MCF 10A (cell line): ENCODE measurements at regions not wholly inside any gene's neighbourhood (a gene's known extent, or its start where the extent isn't known, plus 50 kb on each side); places are given as distances from the start of the nearest gene placed in this dataset.

Source experiments
- BruUV-seq: library from RNA; stranded (reverse); fragments of 400-500 nt; replicated peaks from 2 replicates; lab custom pipeline; 2021; lab: Mats Ljungman, UMichigan
- CTCF ChIA-PET: fragments of 300-600 bp; sonication (Branson Sonifier 250); formaldehyde crosslinking; extraction: SDS; loops from one replicate; lab custom pipeline; 2021; ENCODE audit warnings: antibody characterized with exemption, inconsistent platforms; lab: Yijun Ruan, JAX
- POLR2A ChIA-PET: fragments of 300-600, 350-650 bp; sonication (Branson Sonifier 250); formaldehyde crosslinking; extraction: SDS; loops from one replicate; lab custom pipeline; 2020; ENCODE audit warnings: antibody characterized with exemption, inconsistent platforms; lab: Yijun Ruan, JAX
- DNase-seq: peaks from one replicate; pipeline ENCODE4 v3.0.0-alpha.2; 2018; ENCODE audit not compliant: unreplicated experiment
- H3K27ac Mint-ChIP-seq: one replicate; pipeline ENCODE4 v1.8.0; 2022; ENCODE audit warnings: mild to moderate bottlenecking, low read depth, mixed read lengths; ENCODE audit not compliant: unreplicated experiment
- H3K27me3 Mint-ChIP-seq: one replicate; pipeline ENCODE4 v1.8.0; 2022; ENCODE audit warnings: mixed read lengths; ENCODE audit not compliant: insufficient read depth, unreplicated experiment
- H3K36me3 Mint-ChIP-seq: one replicate; pipeline ENCODE4 v1.8.0; 2022; ENCODE audit warnings: mild to moderate bottlenecking, moderate library complexity, mixed read lengths; ENCODE audit not compliant: insufficient read depth, unreplicated experiment
- H3K4me1 Mint-ChIP-seq: one replicate; pipeline ENCODE4 v1.8.0; 2022; ENCODE audit warnings: mixed read lengths; ENCODE audit not compliant: insufficient read depth, unreplicated experiment
- H3K4me3 Mint-ChIP-seq: one replicate; pipeline ENCODE4 v1.8.0; 2022; ENCODE audit warnings: mild to moderate bottlenecking, moderate library complexity, mixed read lengths; ENCODE audit not compliant: unreplicated experiment
- H3K9me3 Mint-ChIP-seq: one replicate; pipeline ENCODE4 v1.8.0; 2022; ENCODE audit warnings: mixed read lengths; ENCODE audit not compliant: unreplicated experiment
- CTCF ChIP-seq: fragments of 200-600 bp; IDR thresholded peaks from one replicate; pipeline ENCODE4 v1.8.0; 2022; ENCODE audit warnings: antibody characterized with exemption, mild to moderate bottlenecking; ENCODE audit not compliant: unreplicated experiment
- intact Hi-C: fragments of 100-400 bp; cut with micrococcal nuclease; formaldehyde crosslinking; loops from 2 replicates; pipeline ENCODE4 v1.14.1; 2022

GRCh38 chr18:25842665-25843064 is 247.7 kb downstream of the SS18 start:
- TF ChIP-seq CTCF: no peak
- no peaks in the 10 kb centered on the region for H3K36me3 Mint-ChIP-seq
- no peak overlapping the region for H3K4me3 Mint-ChIP-seq

GRCh38 chr18:25834061-25834460 is 256.4 kb downstream of the SS18 start:
- no peak overlapping the region for H3K4me3 Mint-ChIP-seq
- TF ChIP-seq CTCF: no peak
- CTCF ChIA-PET: interaction anchor here (0.6 kb wide), 1 partner anchor 63 kb away, joined by 4 read pairs; no protein-coding TSS in a partner anchor
- H3K36me3 Mint-ChIP-seq: no peaks in the 10 kb centered on the region
- BruUV-seq: no TSS peak
- POLR2A ChIA-PET: no interaction called here
- H3K4me1 Mint-ChIP-seq: peaks cover 7% of the 10 kb centered on the region
- H3K27me3 Mint-ChIP-seq: peaks cover 6% of the 10 kb centered on the region
- H3K9me3 Mint-ChIP-seq: no peaks in the 10 kb centered on the region
- intact Hi-C loops: no loop called here
- no peak for DNase-seq
- no peak overlapping the region for H3K27ac Mint-ChIP-seq

More at GRCh38 chr18:25842665-25843064, 247.7 kb downstream of the SS18 start:
- BruUV-seq: no TSS peak
- ChIA-PET POLR2A (no interaction called here), CTCF (no interaction called here)
- Mint-ChIP-seq H3K27me3 (peaks cover 16% of the 10 kb centered on the region), H3K27ac (no peak overlapping the region), H3K9me3 (no peaks in the 10 kb centered on the region), H3K4me1 (no peaks in the 10 kb centered on the region)
- DNase-seq: no peak
- intact Hi-C loops: no loop called here

GRCh38 chr18:25832001-25832604 is 258.3 kb downstream of the SS18 start:
- H3K36me3 Mint-ChIP-seq: no peaks in the 10 kb centered on the region

GRCh38 chr18:25831301-25831701 is 259.1 kb downstream of the SS18 start:
- no peak overlapping the region for H3K4me3 Mint-ChIP-seq
- ChIA-PET POLR2A (no interaction called here), CTCF (interaction anchor here (0.6 to 1.6 kb wide), 3 partner anchors 12 to 34 kb away, joined by 3 read pairs; no protein-coding TSS in a partner anchor)
- H3K36me3 Mint-ChIP-seq: no peaks in the 10 kb centered on the region
- intact Hi-C loops: no loop called here
- H3K4me1 Mint-ChIP-seq: peaks cover 13% of the 10 kb centered on the region
- H3K9me3 Mint-ChIP-seq: no peaks in the 10 kb centered on the region
- no peak for TF ChIP-seq CTCF
- no peak overlapping the region for H3K27ac Mint-ChIP-seq
- H3K27me3 Mint-ChIP-seq: no peaks in the 10 kb centered on the region
- DNase-seq: no peak
- no TSS peak for BruUV-seq

More at GRCh38 chr18:25832001-25832604, 258.3 kb downstream of the SS18 start:
- no peaks in the 10 kb centered on the region for H3K9me3 Mint-ChIP-seq
- intact Hi-C loops: loop anchor here (1.0 kb wide), 1 partner anchor 1288 kb away; no protein-coding TSS in a partner anchor
- H3K4me3 Mint-ChIP-seq: no peak overlapping the region
- H3K27me3 Mint-ChIP-seq: no peaks in the 10 kb centered on the region
- peak; percentile 76 for TF ChIP-seq CTCF
- H3K4me1 Mint-ChIP-seq: peaks cover 12% of the 10 kb centered on the region
- no TSS peak for BruUV-seq
- H3K27ac Mint-ChIP-seq: no peak overlapping the region
- peak; percentile 57 for DNase-seq
- CTCF ChIA-PET: interaction anchor here (0.6 to 1.5 kb wide), 7 partner anchors 15 to 561 kb away, joined by 3 read pairs; no protein-coding TSS in a partner anchor
- POLR2A ChIA-PET: no interaction called here
